Muscle layer of duodenum (tissue), 2 donors: ENCODE measurements at regions not wholly inside any gene's neighbourhood (a gene's known extent, or its start where the extent isn't known, plus 50 kb on each side); places are given as distances from the start of the nearest gene placed in this dataset.
"Not testable (repeated sequence)": the region's sequence is repeated elsewhere in the genome, so short reads cannot be mapped to it uniquely, and the experiment has no call there.

Source experiments
- H3K27ac ChIP-seq: one replicate; pipeline ENCODE4 v1.7.0; 2013; ENCODE audit warnings: mild to moderate bottlenecking, low read length
- H3K27me3 ChIP-seq: one replicate; pipeline ENCODE4 v1.7.0; 2013; ENCODE audit warnings: low read depth, mild to moderate bottlenecking, control low read depth, low read length
- H3K36me3 ChIP-seq, 2 donors: one replicate each; pipeline ENCODE4 v1.7.0; 2013; ENCODE audit warnings: low read length in 2 of 2, control low read depth in 1 of 2, mild to moderate bottlenecking in 1 of 2; ENCODE audit not compliant: insufficient read depth in 2 of 2, control insufficient read depth in 1 of 2
- H3K4me1 ChIP-seq, 2 donors: one replicate each; pipeline ENCODE4 v1.7.0; 2013; ENCODE audit warnings: low read length in 2 of 2, mild to moderate bottlenecking in 2 of 2, control low read depth in 1 of 2, moderate library complexity in 1 of 2; ENCODE audit not compliant: insufficient read depth in 2 of 2, control insufficient read depth in 1 of 2
- H3K4me3 ChIP-seq, 2 donors: one replicate each; pipeline ENCODE4 v1.7.0; 2013; ENCODE audit warnings: low read length in 2 of 2, low read depth in 1 of 2, mild to moderate bottlenecking in 1 of 2
- H3K9me3 ChIP-seq, 2 donors: one replicate each; pipeline ENCODE4 v1.7.0; 2013; ENCODE audit warnings: low read length in 2 of 2, control low read depth in 1 of 2, mild to moderate bottlenecking in 1 of 2; ENCODE audit not compliant: control insufficient read depth in 1 of 2
- donor health status: healthy.

- Histone ChIP-seq H3K9me3 (peaks cover 15 to 23% of the 10 kb centered on the region in 2 donors), H3K36me3 (no peaks in the 10 kb centered on the region), H3K27me3 (no peaks in the 10 kb centered on the region), H3K4me3 (no peak overlapping the region), H3K4me1 (no peaks in the 10 kb centered on the region), H3K27ac (no peak overlapping the region)
Observed at GRCh38 chr6:40661726-40662125, 74.6 kb upstream of the LRFN2 start.

DNA sequence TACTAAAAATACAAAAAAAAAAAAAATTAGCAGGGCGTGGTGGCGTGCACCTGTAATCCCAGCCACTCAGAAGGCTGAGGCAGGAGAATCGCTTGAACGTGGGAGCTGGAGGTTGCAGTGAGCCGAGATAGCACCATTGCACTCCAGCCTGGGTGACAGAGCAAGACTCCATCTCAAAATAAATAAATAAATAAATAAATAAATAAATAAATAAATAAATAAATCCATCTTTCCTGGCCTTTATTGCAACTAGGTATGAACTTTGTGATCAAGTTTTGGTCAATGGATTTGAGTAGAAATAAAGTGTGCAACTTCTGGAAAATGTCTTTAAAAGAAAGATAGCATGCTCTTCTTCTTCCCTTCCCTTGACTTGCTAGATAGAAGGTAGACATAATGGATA, 69.6 kb upstream of the LRFN2 start:
- H3K27me3 ChIP-seq, H3K36me3 ChIP-seq, H3K27ac ChIP-seq, H3K9me3 ChIP-seq, H3K4me1 ChIP-seq, H3K4me3 ChIP-seq: not testable (repeated sequence)

- Histone ChIP-seq H3K4me1 (no peaks in the 10 kb centered on the region), H3K9me3 (no peaks in the 10 kb centered on the region), H3K27ac (no peak overlapping the region), H3K27me3 (no peaks in the 10 kb centered on the region), H3K4me3 (no peak overlapping the region), H3K36me3 (no peaks in the 10 kb centered on the region)
Observed at GRCh38 chr6:40654828-40655227, 67.7 kb upstream of the LRFN2 start.

GRCh38 chr6:40645043-40645442, 57.9 kb upstream of the LRFN2 start:
- Histone ChIP-seq H3K9me3 (peaks cover 0 to 5% of the 10 kb centered on the region in 2 donors), H3K27ac (no peak overlapping the region), H3K4me1 (peaks cover 0 to 8% of the 10 kb centered on the region in 2 donors), H3K4me3 (no peak overlapping the region), H3K27me3 (no peaks in the 10 kb centered on the region), H3K36me3 (no peaks in the 10 kb centered on the region)

DNA sequence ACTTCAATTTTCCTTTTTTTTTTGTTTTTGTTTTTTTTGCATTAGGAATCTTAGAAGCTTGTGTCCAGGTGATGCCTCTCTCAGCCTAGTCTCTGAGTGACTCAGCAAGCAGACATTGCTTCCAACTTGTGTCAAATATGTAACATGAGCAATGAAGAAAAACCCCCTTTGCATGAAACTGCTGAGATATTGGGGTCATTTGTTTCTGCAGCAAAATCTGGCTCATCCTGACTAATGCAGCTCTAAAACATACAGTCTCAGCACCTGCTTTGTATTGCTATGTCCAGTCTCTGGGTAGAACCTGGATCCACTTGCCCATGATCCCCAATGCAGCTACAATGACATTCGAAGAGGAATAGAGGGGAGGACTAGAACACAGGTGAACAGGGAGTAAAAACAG, 55.7 kb upstream of the LRFN2 start:
- Histone ChIP-seq H3K36me3 (no peaks in the 10 kb centered on the region), H3K4me3 (no peak overlapping the region), H3K9me3 (peaks cover 0 to 5% of the 10 kb centered on the region in 2 donors), H3K27ac (no peak overlapping the region), H3K4me1 (peaks cover 0 to 8% of the 10 kb centered on the region in 2 donors), H3K27me3 (no peaks in the 10 kb centered on the region)

DNA sequence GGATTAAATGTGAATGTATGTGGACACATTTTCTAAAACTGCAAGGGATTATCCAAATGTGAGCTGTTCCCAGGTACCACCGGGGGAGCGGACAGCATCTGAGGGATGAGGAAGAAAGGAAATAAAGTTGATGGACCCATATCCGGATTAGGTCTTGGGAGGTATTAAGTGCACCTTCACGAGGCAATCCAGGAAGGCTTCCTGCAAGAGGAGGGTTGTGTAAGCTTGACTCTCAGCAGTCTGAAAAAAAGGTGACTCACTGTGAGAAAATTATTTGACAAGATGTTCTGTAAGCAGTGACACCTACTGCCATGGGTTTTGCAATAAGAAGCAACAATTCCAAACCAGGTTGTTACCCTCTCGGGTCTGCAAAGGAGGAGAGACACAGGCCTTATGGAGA, 55.0 kb upstream of the LRFN2 start:
- no peaks in the 10 kb centered on the region for H3K27me3 ChIP-seq
- peaks cover 0 to 8% of the 10 kb centered on the region in 2 donors for H3K4me1 ChIP-seq
- H3K36me3 ChIP-seq = no peaks in the 10 kb centered on the region
- H3K4me3 ChIP-seq = no peak overlapping the region
- H3K9me3 ChIP-seq = peaks cover 0 to 5% of the 10 kb centered on the region in 2 donors
- no peak overlapping the region for H3K27ac ChIP-seq

DNA sequence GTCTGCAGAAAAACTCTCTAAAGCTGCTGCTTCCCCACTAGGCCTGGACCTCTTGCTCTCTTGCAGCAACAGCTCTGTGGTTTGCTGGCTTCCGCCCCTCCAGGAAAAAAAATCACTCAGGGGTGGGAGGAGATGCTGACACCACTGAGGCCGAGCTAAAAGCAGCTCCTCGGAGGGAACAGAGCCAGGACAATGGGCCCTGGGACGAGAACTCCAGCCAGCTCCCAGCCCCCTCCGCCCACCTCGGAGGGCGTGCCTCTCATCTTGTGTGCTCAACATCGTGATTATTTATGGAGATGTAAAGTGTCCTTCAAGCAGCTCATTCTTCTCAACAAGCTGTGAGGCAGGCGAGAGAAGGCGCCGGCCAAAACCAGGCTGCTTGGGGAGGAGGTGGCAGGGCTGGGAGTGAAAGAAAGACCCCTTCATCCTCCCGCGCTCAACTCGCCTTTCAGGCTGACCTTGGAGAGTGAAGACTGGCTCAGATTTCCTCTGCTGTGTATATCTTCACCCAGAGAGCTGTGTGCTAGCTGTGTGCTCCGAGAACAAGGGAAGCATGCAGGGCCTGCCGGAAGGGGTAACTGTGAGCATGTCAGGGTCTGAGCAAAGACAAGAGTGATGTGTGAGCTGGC, 53.5 kb upstream of the LRFN2 start:
- H3K36me3 ChIP-seq = no peaks in the 10 kb centered on the region
- H3K27ac ChIP-seq = no peak overlapping the region
- H3K27me3 ChIP-seq = no peaks in the 10 kb centered on the region
- H3K4me1 ChIP-seq = peaks cover 0 to 8% of the 10 kb centered on the region in 2 donors
- H3K9me3 ChIP-seq = peaks cover 0 to 5% of the 10 kb centered on the region in 2 donors
- no peak overlapping the region for H3K4me3 ChIP-seq
